Epithelial cell of proximal tubule (primary cell): ENCODE measurements at regions not wholly inside any gene's neighbourhood (a gene's known extent, or its start where the extent isn't known, plus 50 kb on each side); places are given as distances from the start of the nearest gene placed in this dataset.

ENCODE experiments used
- DNase-seq: peaks from one replicate; pipeline ENCODE4 v3.0.0-alpha.2; 2011; ENCODE audit warnings: low read depth
- H3K4me3 ChIP-seq: 2 replicates; pipeline ENCODE4 v1.5.1; 2011; ENCODE audit warnings: low read depth, mild to moderate bottlenecking, low read length
- TF ChIP-seq, protein P1 (sequence below): conservative IDR thresholded peaks from 2 replicates; pipeline ENCODE4 v1.5.1; 2012; ENCODE audit warnings: low read depth, mild to moderate bottlenecking, low read length

DNA sequence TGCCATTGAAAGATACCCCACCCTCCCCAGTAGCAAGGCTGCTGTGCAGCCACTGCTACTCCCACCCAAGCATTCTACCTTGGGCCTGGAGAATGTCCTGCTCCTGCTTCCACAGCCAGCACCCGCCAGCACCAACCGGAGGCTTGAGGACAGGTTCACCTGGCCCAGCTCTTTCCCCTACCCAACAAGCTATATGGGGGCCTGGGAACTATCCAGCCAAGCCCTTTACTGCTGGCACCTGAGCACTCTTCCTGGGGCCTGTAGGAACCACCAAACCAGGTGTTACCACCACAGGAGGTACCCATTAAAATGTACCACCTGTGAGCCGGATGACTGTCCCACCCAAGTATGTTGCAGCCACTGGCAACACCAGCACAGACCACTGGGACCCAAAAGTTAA is 86.1 kb upstream of the GHR start:
- DNase-seq = no peak
- TF ChIP-seq, protein P1, sequence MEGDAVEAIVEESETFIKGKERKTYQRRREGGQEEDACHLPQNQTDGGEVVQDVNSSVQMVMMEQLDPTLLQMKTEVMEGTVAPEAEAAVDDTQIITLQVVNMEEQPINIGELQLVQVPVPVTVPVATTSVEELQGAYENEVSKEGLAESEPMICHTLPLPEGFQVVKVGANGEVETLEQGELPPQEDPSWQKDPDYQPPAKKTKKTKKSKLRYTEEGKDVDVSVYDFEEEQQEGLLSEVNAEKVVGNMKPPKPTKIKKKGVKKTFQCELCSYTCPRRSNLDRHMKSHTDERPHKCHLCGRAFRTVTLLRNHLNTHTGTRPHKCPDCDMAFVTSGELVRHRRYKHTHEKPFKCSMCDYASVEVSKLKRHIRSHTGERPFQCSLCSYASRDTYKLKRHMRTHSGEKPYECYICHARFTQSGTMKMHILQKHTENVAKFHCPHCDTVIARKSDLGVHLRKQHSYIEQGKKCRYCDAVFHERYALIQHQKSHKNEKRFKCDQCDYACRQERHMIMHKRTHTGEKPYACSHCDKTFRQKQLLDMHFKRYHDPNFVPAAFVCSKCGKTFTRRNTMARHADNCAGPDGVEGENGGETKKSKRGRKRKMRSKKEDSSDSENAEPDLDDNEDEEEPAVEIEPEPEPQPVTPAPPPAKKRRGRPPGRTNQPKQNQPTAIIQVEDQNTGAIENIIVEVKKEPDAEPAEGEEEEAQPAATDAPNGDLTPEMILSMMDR = no peak
- H3K4me3 ChIP-seq = no peak overlapping the region

DNA sequence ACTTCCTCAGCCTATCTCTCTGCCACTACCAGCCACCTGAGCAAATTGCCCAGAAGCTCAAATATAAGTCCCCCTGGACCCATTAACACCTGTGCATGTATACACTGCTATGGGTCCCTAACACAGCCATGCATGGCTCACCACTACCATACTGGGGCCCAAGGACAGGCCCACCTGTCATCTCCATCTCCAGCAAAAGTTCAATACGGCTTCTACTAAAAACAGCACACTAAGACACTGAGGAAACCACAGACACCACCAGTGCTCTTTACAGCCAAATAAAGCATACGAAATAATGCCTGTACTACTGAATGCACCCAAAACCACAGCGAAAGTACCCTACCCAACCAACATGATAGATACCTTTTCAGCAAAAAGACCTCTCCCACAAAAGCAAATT is 85.6 kb upstream of the GHR start:
- TF ChIP-seq, protein P1 = no peak
- H3K4me3 ChIP-seq = no peak overlapping the region
- DNase-seq = no peak

- TF ChIP-seq, protein P1 = no peak
- H3K4me3 ChIP-seq = no peak overlapping the region
- DNase-seq = no peak
Observed at GRCh38 chr5:42338136-42338535, 85.1 kb upstream of the GHR start.

DNA sequence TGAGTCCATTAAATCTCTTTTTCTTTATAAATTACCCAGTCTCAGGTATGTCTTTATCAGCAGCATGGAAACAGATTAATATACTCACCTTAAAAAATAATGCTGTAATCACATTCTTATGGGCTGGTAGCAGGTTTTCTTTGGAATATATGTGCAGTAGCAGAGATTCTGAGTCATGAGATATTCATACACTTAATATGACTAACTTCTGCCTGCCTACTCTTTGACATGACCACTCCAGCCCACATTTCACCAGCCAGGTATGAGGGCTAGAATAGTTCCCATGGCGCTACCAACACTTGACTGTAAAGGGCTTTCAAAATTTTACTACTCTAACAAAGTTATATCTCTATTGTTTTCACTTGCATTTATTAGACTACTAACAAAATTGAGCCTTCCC is 74.1 kb upstream of the GHR start:
- no peak overlapping the region for H3K4me3 ChIP-seq
- TF ChIP-seq, protein P1 = no peak
- no peak for DNase-seq

GRCh38 chr5:42351956-42352355 is 71.3 kb upstream of the GHR start:
- TF ChIP-seq, protein P1 = no peak
- no peak for DNase-seq
- H3K4me3 ChIP-seq = no peak overlapping the region

DNA sequence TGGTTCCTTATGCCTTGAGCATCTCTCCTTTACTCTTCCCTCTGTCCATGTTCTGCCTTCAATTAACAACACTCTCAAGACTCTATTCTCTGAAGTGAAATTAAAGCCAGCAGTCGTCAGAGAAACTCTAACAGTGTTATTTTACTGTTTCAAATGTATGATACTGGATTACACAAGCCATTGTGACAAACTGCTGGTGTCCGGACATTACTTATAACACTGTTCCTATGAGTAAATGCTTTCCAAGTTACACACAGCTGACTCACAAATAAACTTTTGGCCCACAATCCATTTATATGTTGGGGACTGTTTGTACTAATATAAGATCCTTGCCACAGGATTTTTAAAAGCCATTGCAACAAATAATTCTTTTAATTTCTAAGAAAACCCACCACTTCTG is 63.2 kb upstream of the GHR start:
- H3K4me3 ChIP-seq = no peak overlapping the region
- TF ChIP-seq, protein P1 = no peak
- no peak for DNase-seq

- no peak overlapping the region for H3K4me3 ChIP-seq
- DNase-seq = no peak
- TF ChIP-seq, protein P1 = no peak
Observed at GRCh38 chr5:42360616-42361314, 62.5 kb upstream of the GHR start.
